HFFc6 (cell line): ENCODE measurements at regions not wholly inside any gene's neighbourhood (a gene's known extent, or its start where the extent isn't known, plus 50 kb on each side); places are given as distances from the start of the nearest gene placed in this dataset.

Source experiments
- DNase-seq: peaks from one replicate; pipeline ENCODE4 v3.0.0-alpha.2; 2018
- H3K27ac Mint-ChIP-seq: 2 replicates; pipeline ENCODE4 v1.8.0; 2020; ENCODE audit warnings: mild to moderate bottlenecking, mixed read lengths
- H3K27me3 Mint-ChIP-seq: 2 replicates; pipeline ENCODE4 v1.8.0; 2021; ENCODE audit warnings: mild to moderate bottlenecking, moderate library complexity, mixed read lengths; ENCODE audit not compliant: insufficient read depth
- H3K36me3 Mint-ChIP-seq: 2 replicates; pipeline ENCODE4 v1.8.0; 2021; ENCODE audit warnings: low read depth, mixed read lengths
- H3K4me1 Mint-ChIP-seq: 2 replicates; pipeline ENCODE4 v1.8.0; 2020; ENCODE audit warnings: low read depth, mixed read lengths
- H3K4me3 Mint-ChIP-seq: 2 replicates; pipeline ENCODE4 v1.8.0; 2020; ENCODE audit warnings: mild to moderate bottlenecking, moderate library complexity, mixed read lengths
- H3K9me3 Mint-ChIP-seq: 2 replicates; pipeline ENCODE4 v1.8.0; 2020; ENCODE audit warnings: mild to moderate bottlenecking, mixed read lengths
- TF ChIP-seq, protein P1 (sequence below): fragments of 200-600 bp; sonication (generic); IDR thresholded peaks from 2 replicates; pipeline ENCODE4 v1.5.0; 2021; ENCODE audit warnings: antibody characterized with exemption, mild to moderate bottlenecking

DNA sequence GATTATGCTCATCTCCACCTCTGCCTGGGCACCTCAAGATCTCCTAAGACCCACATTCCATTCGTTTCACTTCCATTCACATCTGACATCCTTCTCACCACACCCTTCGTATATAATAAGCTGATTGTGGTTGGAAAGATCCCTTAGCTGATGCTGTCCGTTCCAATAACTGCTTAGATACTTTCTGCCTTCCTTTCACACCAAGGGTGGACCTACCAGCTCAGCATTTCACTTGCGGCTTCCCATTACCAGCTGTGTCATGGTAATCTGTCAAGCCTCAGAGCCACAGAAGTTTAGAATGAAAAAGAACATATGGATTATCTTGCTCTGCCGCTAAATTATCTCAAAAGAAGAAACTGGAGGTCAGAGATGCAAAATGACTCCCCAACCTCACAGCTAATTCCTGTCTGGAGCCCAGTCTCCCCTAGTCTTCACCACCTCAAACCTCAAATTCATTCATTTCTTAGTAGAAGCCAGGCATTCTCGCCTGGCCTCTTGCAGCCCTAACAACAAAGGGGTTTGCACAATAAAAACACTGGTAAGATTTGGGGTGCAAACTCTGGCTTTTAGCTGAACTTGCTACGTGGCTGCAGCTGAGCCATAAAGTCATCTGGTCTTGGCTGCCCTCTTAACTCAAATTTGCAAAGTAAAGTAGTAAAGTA, 182.8 kb upstream of the HS3ST3A1 start:
- DNase-seq, result no peak
- Mint-ChIP-seq H3K27me3 (no peaks in the 10 kb centered on the region; the same call in none of the 2 replicates), H3K9me3 (no peaks in the 10 kb centered on the region), H3K36me3 (peaks cover 3% of the 10 kb centered on the region; the same call in 1 of the 2 replicates), H3K27ac (no peak overlapping the region), H3K4me3 (no peak overlapping the region), H3K4me1 (peaks cover 17% of the 10 kb centered on the region)
- TF ChIP-seq, protein P1, sequence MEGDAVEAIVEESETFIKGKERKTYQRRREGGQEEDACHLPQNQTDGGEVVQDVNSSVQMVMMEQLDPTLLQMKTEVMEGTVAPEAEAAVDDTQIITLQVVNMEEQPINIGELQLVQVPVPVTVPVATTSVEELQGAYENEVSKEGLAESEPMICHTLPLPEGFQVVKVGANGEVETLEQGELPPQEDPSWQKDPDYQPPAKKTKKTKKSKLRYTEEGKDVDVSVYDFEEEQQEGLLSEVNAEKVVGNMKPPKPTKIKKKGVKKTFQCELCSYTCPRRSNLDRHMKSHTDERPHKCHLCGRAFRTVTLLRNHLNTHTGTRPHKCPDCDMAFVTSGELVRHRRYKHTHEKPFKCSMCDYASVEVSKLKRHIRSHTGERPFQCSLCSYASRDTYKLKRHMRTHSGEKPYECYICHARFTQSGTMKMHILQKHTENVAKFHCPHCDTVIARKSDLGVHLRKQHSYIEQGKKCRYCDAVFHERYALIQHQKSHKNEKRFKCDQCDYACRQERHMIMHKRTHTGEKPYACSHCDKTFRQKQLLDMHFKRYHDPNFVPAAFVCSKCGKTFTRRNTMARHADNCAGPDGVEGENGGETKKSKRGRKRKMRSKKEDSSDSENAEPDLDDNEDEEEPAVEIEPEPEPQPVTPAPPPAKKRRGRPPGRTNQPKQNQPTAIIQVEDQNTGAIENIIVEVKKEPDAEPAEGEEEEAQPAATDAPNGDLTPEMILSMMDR, result no peak

DNA sequence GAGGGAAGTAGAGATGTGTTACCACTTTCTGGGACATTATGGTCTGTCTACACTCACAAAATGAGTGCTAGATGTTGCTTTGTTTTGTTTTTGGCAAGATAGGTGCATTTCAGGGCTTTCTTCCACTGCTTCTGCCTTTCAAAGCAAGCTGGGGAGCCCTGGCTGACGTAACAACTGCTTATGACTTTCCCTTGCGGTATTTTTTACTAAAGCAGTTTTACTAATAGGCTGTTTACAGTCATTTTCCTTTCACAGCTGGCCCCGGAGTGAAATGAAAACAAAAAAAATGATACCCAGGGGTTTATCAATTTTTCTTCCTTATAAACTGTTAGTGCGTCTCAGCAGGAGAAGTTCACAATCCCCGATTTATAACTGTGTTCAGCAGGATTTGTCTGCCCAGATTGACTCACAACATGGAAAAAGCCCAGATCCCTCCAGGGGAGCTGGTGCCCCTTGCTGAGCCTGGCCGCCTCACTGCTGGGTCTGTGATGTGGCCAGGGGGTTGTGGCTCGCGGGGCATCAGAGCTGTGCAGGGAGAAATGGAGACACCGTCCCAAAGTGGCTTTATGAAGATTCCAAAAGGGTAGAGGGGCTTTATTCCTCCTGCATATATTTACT, 184.4 kb upstream of the HS3ST3A1 start:
- Mint-ChIP-seq H3K4me3 (peak overlapping the region; percentile 49), H3K27ac (peak overlapping the region; percentile 38), H3K36me3 (no peaks in the 10 kb centered on the region), H3K27me3 (no peaks in the 10 kb centered on the region; the same call in none of the 2 replicates), H3K9me3 (no peaks in the 10 kb centered on the region), H3K4me1 (peaks cover 17% of the 10 kb centered on the region)
- TF ChIP-seq, protein P1, result no peak
- peak; percentile 47 for DNase-seq

- H3K9me3 Mint-ChIP-seq, result no peaks in the 10 kb centered on the region
- H3K36me3 Mint-ChIP-seq, result no peaks in the 10 kb centered on the region
- no peak overlapping the region for H3K27ac Mint-ChIP-seq
- DNase-seq, result no peak
- TF ChIP-seq, protein P1, result no peak
- H3K4me3 Mint-ChIP-seq, result no peak overlapping the region
- no peaks in the 10 kb centered on the region; the same call in none of the 2 replicates for H3K27me3 Mint-ChIP-seq
- peaks cover 24% of the 10 kb centered on the region for H3K4me1 Mint-ChIP-seq
Measured at GRCh38 chr17:13787636-13788035, 185.9 kb upstream of the HS3ST3A1 start.

- Mint-ChIP-seq H3K27ac (no peak overlapping the region), H3K36me3 (no peaks in the 10 kb centered on the region), H3K9me3 (no peaks in the 10 kb centered on the region), H3K27me3 (no peaks in the 10 kb centered on the region; the same call in none of the 2 replicates), H3K4me1 (peaks cover 25% of the 10 kb centered on the region), H3K4me3 (no peak overlapping the region)
- TF ChIP-seq, protein P1, result no peak
- DNase-seq, result no peak
Measured at GRCh38 chr17:13788385-13788784, 186.7 kb upstream of the HS3ST3A1 start.

DNA sequence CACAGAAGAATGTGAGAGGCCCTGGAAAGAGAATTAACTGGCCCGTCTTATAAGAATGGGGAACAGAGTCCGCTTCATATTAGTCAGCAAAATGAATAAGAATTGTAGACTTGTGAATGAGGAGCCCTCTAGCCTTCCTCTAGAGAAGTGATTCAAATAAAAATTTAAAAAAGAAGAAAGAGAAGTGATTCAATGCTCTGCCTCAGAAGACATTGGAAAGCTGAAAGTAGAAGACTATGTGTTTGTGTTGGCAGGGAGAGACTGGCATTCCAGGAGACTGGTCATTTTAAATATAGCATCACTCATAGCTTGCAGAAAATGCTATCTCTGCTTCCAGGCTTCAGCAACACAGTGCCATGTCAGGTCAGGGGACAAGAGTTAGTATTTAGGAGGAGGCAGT, 190.6 kb upstream of the HS3ST3A1 start:
- peak; percentile 65 for DNase-seq
- no peaks in the 10 kb centered on the region; the same call in 1 of the 2 replicates for H3K27me3 Mint-ChIP-seq
- H3K4me3 Mint-ChIP-seq, result no peak overlapping the region
- no peaks in the 10 kb centered on the region for H3K36me3 Mint-ChIP-seq
- no peaks in the 10 kb centered on the region for H3K9me3 Mint-ChIP-seq
- TF ChIP-seq, protein P1, result 0 out of 2 replicates have a peak, but pooled peaks have one; percentile 16
- H3K27ac Mint-ChIP-seq, result peak overlapping the region; percentile 11; the same call in 1 of the 2 replicates
- peaks cover 8% of the 10 kb centered on the region for H3K4me1 Mint-ChIP-seq
